Astrocyte (in vitro differentiated cells and primary cell): ENCODE measurements at regions not wholly inside any gene's neighbourhood (a gene's known extent, or its start where the extent isn't known, plus 50 kb on each side); places are given as distances from the start of the nearest gene placed in this dataset.

Source experiments
- DNase-seq: peaks from one replicate; pipeline ENCODE4 v3.0.0-alpha.2; 2010; ENCODE audit warnings: low read depth
- FAIRE-seq: peaks from 2 replicates; lab custom pipeline; 2011; peaks lifted over from hg19 to GRCh38; lab: Jason Lieb, UNC
- H2AFZ ChIP-seq: 2 replicates; pipeline ENCODE4 v1.6.0; 2012; ENCODE audit warnings: low read depth, low read length, inconsistent platforms
- H3K27ac ChIP-seq: 2 replicates; pipeline ENCODE4 v1.5.1; 2011; ENCODE audit warnings: low read depth, low read length, inconsistent platforms
- H3K27me3 ChIP-seq: 2 replicates; pipeline ENCODE4 v1.6.0; 2011; ENCODE audit warnings: low read length, inconsistent platforms; ENCODE audit not compliant: insufficient read depth
- H3K36me3 ChIP-seq: 2 replicates; pipeline ENCODE4 v1.5.1; 2011; ENCODE audit warnings: low read length, inconsistent platforms; ENCODE audit not compliant: insufficient read depth
- H3K4me1 ChIP-seq: 2 replicates; pipeline ENCODE4 v1.5.1; 2011; ENCODE audit warnings: low read length, inconsistent platforms; ENCODE audit not compliant: insufficient read depth
- H3K4me2 ChIP-seq: 2 replicates; pipeline ENCODE4 v1.6.0; 2012; ENCODE audit warnings: low read length, inconsistent platforms
- H3K4me3 ChIP-seq: 2 replicates; pipeline ENCODE4 v1.5.1; 2011; ENCODE audit warnings: low read depth, mild to moderate bottlenecking, low read length, inconsistent platforms; ENCODE audit not compliant: insufficient read depth
- H3K79me2 ChIP-seq: 2 replicates; pipeline ENCODE4 v1.6.0; 2012; ENCODE audit warnings: mild to moderate bottlenecking, low read length, inconsistent platforms; ENCODE audit not compliant: insufficient read depth
- H3K9ac ChIP-seq: 2 replicates; pipeline ENCODE4 v1.6.0; 2012; ENCODE audit warnings: mild to moderate bottlenecking, low read length, inconsistent platforms
- H3K9me3 ChIP-seq: 2 replicates; pipeline ENCODE4 v1.5.1; 2012; ENCODE audit warnings: low read depth, mild to moderate bottlenecking, low read length, inconsistent platforms; ENCODE audit not compliant: insufficient read depth
- H4K20me1 ChIP-seq: 2 replicates; pipeline ENCODE4 v1.6.0; 2012; ENCODE audit warnings: low read length, inconsistent platforms; ENCODE audit not compliant: insufficient read depth
- H3K27ac Mint-ChIP-seq: one replicate; pipeline ENCODE4 v1.8.0; 2021; ENCODE audit warnings: mild to moderate bottlenecking, mixed read lengths; ENCODE audit not compliant: unreplicated experiment
- H3K27me3 Mint-ChIP-seq: one replicate; pipeline ENCODE4 v1.8.0; 2021; ENCODE audit warnings: low read depth, mixed read lengths; ENCODE audit not compliant: unreplicated experiment
- H3K36me3 Mint-ChIP-seq: one replicate; pipeline ENCODE4 v1.8.0; 2021; ENCODE audit warnings: low read depth, mixed read lengths; ENCODE audit not compliant: unreplicated experiment
- H3K4me1 Mint-ChIP-seq: one replicate; pipeline ENCODE4 v1.8.0; 2021; ENCODE audit warnings: low read depth, mixed read lengths; ENCODE audit not compliant: unreplicated experiment
- H3K4me3 Mint-ChIP-seq: one replicate; pipeline ENCODE4 v1.8.0; 2021; ENCODE audit warnings: mild to moderate bottlenecking, moderate library complexity, mixed read lengths; ENCODE audit not compliant: unreplicated experiment
- H3K9me3 Mint-ChIP-seq: one replicate; pipeline ENCODE4 v1.8.0; 2021; ENCODE audit warnings: mild to moderate bottlenecking, mixed read lengths; ENCODE audit not compliant: unreplicated experiment
- CTCF ChIP-seq: IDR thresholded peaks from 2 replicates; pipeline ENCODE4 v1.5.1; 2011; ENCODE audit warnings: low read depth, mild to moderate bottlenecking, inconsistent platforms, low read length, moderate library complexity; ENCODE audit not compliant: insufficient read depth
- EZH2 ChIP-seq: IDR thresholded peaks from 2 replicates; pipeline ENCODE4 v1.6.1; 2012; ENCODE audit warnings: mild to moderate bottlenecking, low read length, inconsistent platforms; ENCODE audit not compliant: insufficient read depth

GRCh38 chr14:81886588-81886987 is 352.9 kb upstream of the SEL1L start:
- H3K27ac Mint-ChIP-seq, result no peak overlapping the region
- Histone ChIP-seq H3K27ac (no peak overlapping the region), H4K20me1 (no peaks in the 10 kb centered on the region), H3K36me3 (no peaks in the 10 kb centered on the region), H3K9ac (no peak overlapping the region), H3K79me2 (no peaks in the 10 kb centered on the region), H3K9me3 (no peaks in the 10 kb centered on the region), H3K4me1 (no peaks in the 10 kb centered on the region), H3K27me3 (no peaks in the 10 kb centered on the region), H2AFZ (no peak overlapping the region), H3K4me3 (no peak overlapping the region), H3K4me2 (no peak overlapping the region)
- H3K27me3 Mint-ChIP-seq, result no peaks in the 10 kb centered on the region
- peaks cover 7% of the 10 kb centered on the region for H3K9me3 Mint-ChIP-seq
- H3K36me3 Mint-ChIP-seq, result no peaks in the 10 kb centered on the region
- no peak for TF ChIP-seq CTCF
- TF ChIP-seq EZH2, result no peak
- no peak for DNase-seq
- FAIRE-seq, result no peak
- no peak overlapping the region for H3K4me3 Mint-ChIP-seq
- H3K4me1 Mint-ChIP-seq, result no peaks in the 10 kb centered on the region

GRCh38 chr14:81889529-81889928 is 355.9 kb upstream of the SEL1L start:
- Histone ChIP-seq H3K27ac (no peak overlapping the region), H4K20me1 (no peaks in the 10 kb centered on the region), H2AFZ (no peak overlapping the region), H3K27me3 (no peaks in the 10 kb centered on the region), H3K9ac (no peak overlapping the region), H3K36me3 (no peaks in the 10 kb centered on the region), H3K4me1 (no peaks in the 10 kb centered on the region), H3K4me2 (no peak overlapping the region), H3K4me3 (no peak overlapping the region), H3K79me2 (no peaks in the 10 kb centered on the region), H3K9me3 (no peaks in the 10 kb centered on the region)
- DNase-seq (no peak), FAIRE-seq (no peak)
- Mint-ChIP-seq H3K9me3 (peaks cover 7% of the 10 kb centered on the region), H3K36me3 (no peaks in the 10 kb centered on the region), H3K27ac (no peak overlapping the region), H3K27me3 (no peaks in the 10 kb centered on the region), H3K4me3 (no peak overlapping the region), H3K4me1 (no peaks in the 10 kb centered on the region)
- TF ChIP-seq CTCF (no peak), EZH2 (no peak)

DNA sequence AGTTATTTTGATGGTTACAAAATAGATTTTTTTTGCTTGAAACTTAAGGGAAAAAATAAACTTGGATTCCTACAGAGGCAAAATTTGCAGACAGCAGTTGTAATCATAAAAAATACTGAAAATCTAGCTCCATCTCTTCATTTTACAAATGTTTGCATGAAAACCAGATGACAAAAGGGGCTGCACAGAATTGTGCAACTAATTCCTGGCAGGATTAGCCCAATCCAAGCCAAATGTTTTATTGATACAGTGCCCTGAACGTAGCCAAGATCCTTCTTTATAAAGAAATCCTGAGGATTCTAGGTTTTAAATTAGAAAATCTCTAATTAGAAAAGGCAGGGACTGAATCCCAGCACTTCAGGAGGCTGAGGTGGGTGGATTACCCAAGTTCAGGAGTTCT is 356.4 kb upstream of the SEL1L start:
- Histone ChIP-seq H2AFZ (no peak overlapping the region), H3K9ac (no peak overlapping the region), H4K20me1 (no peaks in the 10 kb centered on the region), H3K4me2 (no peak overlapping the region), H3K9me3 (no peaks in the 10 kb centered on the region), H3K36me3 (no peaks in the 10 kb centered on the region), H3K27ac (no peak overlapping the region), H3K27me3 (no peaks in the 10 kb centered on the region), H3K4me3 (no peak overlapping the region), H3K79me2 (no peaks in the 10 kb centered on the region), H3K4me1 (no peaks in the 10 kb centered on the region)
- no peaks in the 10 kb centered on the region for H3K27me3 Mint-ChIP-seq
- no peaks in the 10 kb centered on the region for H3K4me1 Mint-ChIP-seq
- no peak overlapping the region for H3K27ac Mint-ChIP-seq
- peaks cover 7% of the 10 kb centered on the region for H3K9me3 Mint-ChIP-seq
- FAIRE-seq, result no peak
- no peak for DNase-seq
- TF ChIP-seq EZH2 (no peak), CTCF (no peak)
- H3K36me3 Mint-ChIP-seq, result no peaks in the 10 kb centered on the region
- no peak overlapping the region for H3K4me3 Mint-ChIP-seq
